Endothelial cell of umbilical vein (primary cell): ENCODE measurements at regions not wholly inside any gene's neighbourhood (a gene's known extent, or its start where the extent isn't known, plus 50 kb on each side); places are given as distances from the start of the nearest gene placed in this dataset.

Experiments
- EZH2 ChIP-seq: IDR thresholded peaks from 2 replicates; pipeline ENCODE4 v1.6.1; 2012; ENCODE audit warnings: borderline replicate concordance, low read depth, mild to moderate bottlenecking, moderate library complexity, low read length, inconsistent platforms; ENCODE audit not compliant: severe bottlenecking
- JUN ChIP-seq: IDR thresholded peaks from 2 replicates; pipeline ENCODE4 v1.6.1; 2011; ENCODE audit warnings: borderline replicate concordance, low read depth; ENCODE audit not compliant: insufficient read length, insufficient read depth
- MYC ChIP-seq: IDR thresholded peaks from one replicate; pipeline ENCODE4 v1.6.1; 2011; ENCODE audit warnings: mild to moderate bottlenecking, low read depth, low read length
- POLR2A ChIP-seq: IDR thresholded peaks from 2 replicates; pipeline ENCODE4 v1.6.1; 2012; ENCODE audit warnings: low read depth, mild to moderate bottlenecking, control low read depth, low read length
- POLR2AphosphoS5 ChIP-seq: IDR thresholded peaks from 2 replicates; pipeline ENCODE4 v1.6.1; 2012; ENCODE audit warnings: low read depth, mild to moderate bottlenecking, control low read depth, low read length, moderate library complexity; ENCODE audit not compliant: insufficient read depth
- TF ChIP-seq, protein P1 (sequence below), 2 donors: IDR thresholded peaks; 1 replicate in 1 of 2; 2 replicates in 1 of 2; pipeline ENCODE4 v1.5.1; 2011; ENCODE audit warnings: low read length in 2 of 2, mild to moderate bottlenecking in 2 of 2, moderate library complexity in 2 of 2, control low read depth in 1 of 2, inconsistent platforms in 1 of 2, low read depth in 1 of 2; ENCODE audit not compliant: insufficient read depth in 1 of 2; ENCODE audit errors: extremely low read depth in 1 of 2

DNA sequence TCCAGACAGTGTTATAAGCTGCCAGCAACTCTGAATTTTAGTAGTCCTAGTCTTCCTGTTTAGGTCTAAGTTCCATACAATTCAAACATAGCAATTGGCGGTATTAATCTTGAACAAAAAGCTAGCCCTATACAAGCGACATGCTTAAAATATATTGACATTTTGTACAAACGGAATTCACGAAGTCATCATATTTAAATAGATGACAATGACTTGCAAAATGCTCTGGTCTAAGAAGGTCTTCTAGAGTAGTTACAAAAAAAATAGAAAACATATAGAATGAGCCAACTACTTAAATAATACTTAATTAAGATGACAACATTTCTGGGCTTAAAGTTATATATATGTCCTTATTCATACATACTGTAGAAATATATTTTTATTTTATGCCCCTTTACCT is 446.6 kb downstream of the ANKRD7 start:
- TF ChIP-seq, protein P1, sequence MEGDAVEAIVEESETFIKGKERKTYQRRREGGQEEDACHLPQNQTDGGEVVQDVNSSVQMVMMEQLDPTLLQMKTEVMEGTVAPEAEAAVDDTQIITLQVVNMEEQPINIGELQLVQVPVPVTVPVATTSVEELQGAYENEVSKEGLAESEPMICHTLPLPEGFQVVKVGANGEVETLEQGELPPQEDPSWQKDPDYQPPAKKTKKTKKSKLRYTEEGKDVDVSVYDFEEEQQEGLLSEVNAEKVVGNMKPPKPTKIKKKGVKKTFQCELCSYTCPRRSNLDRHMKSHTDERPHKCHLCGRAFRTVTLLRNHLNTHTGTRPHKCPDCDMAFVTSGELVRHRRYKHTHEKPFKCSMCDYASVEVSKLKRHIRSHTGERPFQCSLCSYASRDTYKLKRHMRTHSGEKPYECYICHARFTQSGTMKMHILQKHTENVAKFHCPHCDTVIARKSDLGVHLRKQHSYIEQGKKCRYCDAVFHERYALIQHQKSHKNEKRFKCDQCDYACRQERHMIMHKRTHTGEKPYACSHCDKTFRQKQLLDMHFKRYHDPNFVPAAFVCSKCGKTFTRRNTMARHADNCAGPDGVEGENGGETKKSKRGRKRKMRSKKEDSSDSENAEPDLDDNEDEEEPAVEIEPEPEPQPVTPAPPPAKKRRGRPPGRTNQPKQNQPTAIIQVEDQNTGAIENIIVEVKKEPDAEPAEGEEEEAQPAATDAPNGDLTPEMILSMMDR (IDR thresholded peaks at IDR 0.05; ENCODE audit: extremely low read depth in 1 of 2, insufficient read depth in 1 of 2, low read depth in 1 of 2, low read length in 2 of 2): no peak
- TF ChIP-seq EZH2: no peak
- TF ChIP-seq POLR2A: no peak
- no peak for TF ChIP-seq MYC
- TF ChIP-seq JUN: no peak
- no peak for TF ChIP-seq POLR2AphosphoS5
